ENCODE measurements at regions not wholly inside any gene's neighbourhood (a gene's known extent, or its start where the extent isn't known, plus 50 kb on each side); places are given as distances from the start of the nearest gene placed in this dataset.

DNA sequence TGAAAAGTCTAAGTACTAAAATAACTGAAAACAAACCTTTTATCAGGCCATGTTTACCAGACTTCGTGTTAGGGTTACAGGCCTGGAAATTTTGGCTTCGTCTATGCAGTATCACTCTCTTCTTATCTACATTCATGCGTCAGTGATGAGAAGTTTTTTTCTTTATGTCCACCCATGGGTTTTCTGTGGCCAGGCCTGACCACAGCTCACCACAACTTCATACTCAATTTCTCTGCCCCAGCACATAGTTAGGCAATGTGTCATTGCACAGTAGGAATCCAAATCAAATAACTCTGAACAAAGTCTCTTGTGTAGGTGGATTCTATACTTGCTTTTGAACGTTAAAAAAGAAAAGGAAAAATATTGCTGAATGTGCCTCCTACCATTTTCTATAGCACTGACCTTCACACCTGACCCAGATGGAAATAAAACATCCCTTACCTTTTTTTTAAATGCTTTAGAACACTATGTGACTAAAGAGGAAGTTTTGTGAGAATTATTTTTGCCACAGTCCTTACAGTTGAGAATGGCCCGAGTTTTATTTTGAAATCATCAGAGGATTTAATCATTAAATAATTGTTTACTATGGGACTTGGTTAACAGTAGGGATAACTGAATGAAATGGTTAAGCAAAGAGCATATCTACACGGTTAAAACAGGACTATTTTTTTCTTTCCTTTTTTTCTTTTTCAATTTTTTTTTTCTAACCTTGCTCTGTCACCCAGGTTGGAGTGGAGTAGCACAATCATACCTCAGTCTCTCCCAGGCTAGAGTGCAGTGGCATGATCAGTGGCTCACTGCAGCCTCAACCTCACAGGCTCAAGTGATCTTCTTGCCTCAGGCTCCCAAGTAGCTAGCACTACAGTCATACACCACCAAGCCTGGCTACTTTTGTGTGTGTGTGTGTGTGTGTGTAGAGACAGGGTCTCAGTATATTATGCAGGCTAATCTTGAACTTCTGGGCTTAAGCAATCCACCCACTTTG lies 1247.0 kb upstream of the ACO1 start:
- TF ChIP-seq GATA2 (IDR thresholded peaks at IDR 0.05; ENCODE audit: insufficient read depth, insufficient read length, low read depth, low read length): no peak
- no peak for TF ChIP-seq JUN (IDR thresholded peaks at IDR 0.05; ENCODE audit: borderline replicate concordance, insufficient read depth, insufficient read length, low read depth)
- no peak for TF ChIP-seq POLR2A (IDR thresholded peaks at IDR 0.05; ENCODE audit: low read depth, low read length)
- TF ChIP-seq, protein P1, sequence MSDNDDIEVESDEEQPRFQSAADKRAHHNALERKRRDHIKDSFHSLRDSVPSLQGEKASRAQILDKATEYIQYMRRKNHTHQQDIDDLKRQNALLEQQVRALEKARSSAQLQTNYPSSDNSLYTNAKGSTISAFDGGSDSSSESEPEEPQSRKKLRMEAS (IDR thresholded peaks at IDR 0.05; ENCODE audit: insufficient read depth, insufficient read length): no peak
- TF ChIP-seq POLR2AphosphoS5 (IDR thresholded peaks at IDR 0.05; ENCODE audit: insufficient read depth, low read depth, low read length): no peak
- TF ChIP-seq EZH2 (IDR thresholded peaks at IDR 0.05; ENCODE audit: borderline replicate concordance, low read depth, low read length, severe bottlenecking): no peak
- no peak for TF ChIP-seq FOS (IDR thresholded peaks at IDR 0.05; ENCODE audit: borderline replicate concordance, insufficient read depth, low read length)
- TF ChIP-seq MYC (IDR thresholded peaks at IDR 0.05; ENCODE audit: low read depth, low read length): no peak
- no peak for TF ChIP-seq CTCF (IDR thresholded peaks at IDR 0.05; ENCODE audit: extremely low read depth in 1 of 2, insufficient read depth in 1 of 2, low read depth in 1 of 2, low read length in 2 of 2)
- no peaks in the 10 kb centered on the region for H3K9me1 ChIP-seq (replicated peaks; ENCODE audit: control insufficient read depth, extremely low read depth, insufficient read depth, low read length)
- ChIA-PET CTCF (no interaction called here), POLR2A (no interaction called here)
- no peak overlapping the region for H2AFZ ChIP-seq (ENCODE audit: low read depth, low read length)
- no peak overlapping the region for H3K4me2 ChIP-seq (ENCODE audit: insufficient read depth, low read length)
- H3K79me2 ChIP-seq (ENCODE audit: control insufficient read depth, insufficient read depth, low read length): no peaks in the 10 kb centered on the region
- H3K4me3 ChIP-seq (replicated peaks in 1 of 3; ENCODE audit: insufficient read depth in 1 of 3, low read depth in 1 of 3, low read length in 3 of 3): no peak overlapping the region
- H4K20me1 ChIP-seq (replicated peaks; ENCODE audit: control insufficient read depth, extremely low read depth, insufficient read depth, low read length): no peaks in the 10 kb centered on the region
- dilution Hi-C loops (cut with MboI; ENCODE audit: extremely low pct_ligation_motif_present, low sequenced_read_pairs) (no loop called here), intact Hi-C loops (cut with micrococcal nuclease) (no loop called here)
- DNase-seq (ENCODE audit: low read depth, low spot score) (no peak), FAIRE-seq (no peak)
- no peaks in the 10 kb centered on the region for H3K27me3 ChIP-seq (ENCODE audit: control insufficient read depth in 2 of 2, insufficient read depth in 2 of 2, low read length in 2 of 2)
- H3K9ac ChIP-seq (replicated peaks; ENCODE audit: extremely low read depth, insufficient read depth, low read length): no peak overlapping the region
- H3K4me1 ChIP-seq (ENCODE audit: control insufficient read depth, extremely low read depth, insufficient read depth, low read length): no peaks in the 10 kb centered on the region
- no peaks in the 10 kb centered on the region for H3K9me3 ChIP-seq (replicated peaks; ENCODE audit: control insufficient read depth, insufficient read depth, low read length)
- no peaks in the 10 kb centered on the region for H3K36me3 ChIP-seq (ENCODE audit: control insufficient read depth in 2 of 2, extremely low read depth in 1 of 2, insufficient read depth in 2 of 2, low read length in 2 of 2)
- H3K27ac ChIP-seq (ENCODE audit: insufficient read depth, low read depth, low read length): no peak overlapping the region
- BruUV-seq (replicated peaks): no TSS peak
